Stimulated activated CD4-positive, alpha-beta T cell treated with anti-CD3 and anti-CD28 coated beads, Interleukin-12 subunit alpha, Interleukin-12 subunit beta, amount 100 ng/mL, for 4 hours (primary cell): ENCODE measurements at regions not wholly inside any gene's neighbourhood (a gene's known extent, or its start where the extent isn't known, plus 50 kb on each side); places are given as distances from the start of the nearest gene placed in this dataset.
"Not testable (repeated sequence)": the region's sequence is repeated elsewhere in the genome, so short reads cannot be mapped to it uniquely, and the experiment has no call there.

Experiments used
- DNase-seq: peaks from one replicate; pipeline ENCODE4 v3.0.0-alpha.2; 2020

DNA sequence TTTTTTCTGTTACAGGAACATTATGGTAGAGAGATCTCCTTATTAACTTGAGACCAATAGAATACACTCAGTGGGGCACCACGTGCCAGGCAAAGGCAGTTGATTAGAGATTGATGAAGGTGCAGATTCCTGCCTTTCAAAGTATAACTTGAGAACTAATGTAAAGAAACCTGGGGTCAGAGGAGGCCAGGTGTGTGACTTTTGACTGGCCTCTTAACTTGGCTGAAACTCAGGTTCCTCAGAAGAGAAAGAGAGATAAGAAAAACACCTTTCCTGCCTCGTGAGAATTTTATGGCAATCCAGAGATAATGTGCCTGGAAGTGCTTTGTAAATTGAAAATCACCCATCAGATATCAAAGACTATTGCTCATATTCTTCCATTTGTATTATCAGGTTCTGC is 110.7 kb upstream of the GZMB start:
- DNase-seq, result no peak

DNA sequence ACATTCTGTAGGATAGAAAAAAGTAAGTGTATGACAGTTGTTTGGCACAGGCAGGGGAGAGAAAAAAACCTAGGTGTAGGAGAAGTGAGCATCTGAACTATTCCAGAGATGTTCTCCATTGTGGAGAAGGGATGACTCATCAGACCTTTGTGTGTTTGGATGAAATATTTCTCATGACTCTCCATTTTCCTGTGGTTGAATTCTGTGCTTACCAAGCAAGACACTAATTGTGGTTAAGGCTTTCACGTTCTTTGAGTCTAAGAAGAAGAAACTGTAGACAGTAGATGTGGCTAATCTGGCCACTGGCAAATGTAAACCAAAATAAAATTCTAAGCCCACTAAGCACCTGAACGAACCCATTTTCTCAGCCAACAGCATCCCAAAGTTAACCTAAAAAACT is 107.9 kb upstream of the GZMB start:
- DNase-seq, result no peak

DNA sequence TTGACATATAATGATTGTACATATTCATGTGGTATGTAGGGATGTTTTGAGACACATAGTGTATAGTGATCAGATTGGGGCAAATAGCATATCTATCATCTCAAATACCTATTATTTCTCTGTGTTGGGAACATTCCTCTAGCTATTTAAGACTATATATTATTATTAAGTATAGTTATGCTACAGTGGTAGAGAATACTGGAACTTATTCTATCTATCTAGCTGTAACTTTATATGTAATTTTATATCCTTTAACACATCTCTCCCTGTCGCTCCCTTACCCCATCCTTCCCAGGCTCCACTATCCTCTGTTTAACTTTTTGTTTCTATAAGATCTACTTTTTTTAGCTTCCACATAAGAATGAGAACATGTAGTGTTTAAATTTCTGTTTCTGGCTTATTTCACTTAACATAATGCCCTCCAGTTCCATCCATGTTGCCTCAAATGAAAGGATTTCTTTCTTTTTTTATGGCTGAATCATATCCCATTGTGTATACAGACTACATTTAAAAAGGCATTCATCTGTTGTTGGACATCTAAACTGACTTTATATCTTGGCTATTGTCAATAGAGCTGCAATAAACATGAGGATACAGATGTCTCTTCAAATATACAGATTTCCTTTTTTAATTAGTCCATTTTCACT is 102.1 kb upstream of the GZMB start:
- DNase-seq, result no peak

GRCh38 chr14:24734917-24735500 is 101.0 kb upstream of the GZMB start:
- no peak for DNase-seq

DNA sequence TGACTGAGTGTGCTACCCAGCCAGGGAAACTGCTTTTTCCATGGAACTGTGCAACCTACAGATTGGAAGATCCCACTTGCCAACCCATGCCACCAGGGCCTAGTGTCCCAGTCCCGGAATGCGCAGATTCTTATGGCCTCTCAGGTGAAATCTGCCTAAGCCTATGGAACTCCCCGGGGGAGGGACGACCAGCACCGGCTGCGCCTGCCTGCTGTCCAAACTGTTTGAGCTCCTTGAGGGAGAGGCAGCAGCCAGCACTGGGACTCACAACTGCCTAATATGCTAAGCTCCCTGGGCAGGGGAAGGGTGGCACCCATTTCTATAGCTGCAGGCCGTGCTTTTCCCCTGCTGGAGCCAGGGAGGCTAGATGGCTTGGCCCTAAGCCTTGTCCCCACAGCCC is 92.5 kb upstream of the GZMB start:
- no peak for DNase-seq

DNA sequence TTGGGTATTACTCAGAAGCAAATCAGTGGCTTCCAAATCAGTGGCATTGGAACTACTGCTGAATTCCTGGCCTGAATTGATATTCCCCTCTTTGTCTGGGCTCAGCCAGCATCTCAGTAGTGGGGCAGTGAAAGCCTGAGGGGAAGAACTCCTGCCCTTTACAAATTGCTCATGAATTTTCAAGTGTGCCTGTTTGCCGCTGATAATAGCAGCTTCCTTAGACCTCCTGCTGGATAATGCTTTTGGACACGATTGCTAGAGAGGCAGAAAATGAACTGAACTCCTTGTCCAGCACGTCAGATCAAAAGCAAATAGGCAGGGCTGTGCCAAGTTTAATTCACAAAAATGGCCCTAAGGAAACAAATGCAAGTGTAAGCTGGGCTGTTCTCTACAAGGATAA is 91.3 kb upstream of the GZMB start:
- no peak for DNase-seq

GRCh38 chr14:24721775-24722174 is 87.8 kb upstream of the GZMB start:
- DNase-seq, result no peak

DNA sequence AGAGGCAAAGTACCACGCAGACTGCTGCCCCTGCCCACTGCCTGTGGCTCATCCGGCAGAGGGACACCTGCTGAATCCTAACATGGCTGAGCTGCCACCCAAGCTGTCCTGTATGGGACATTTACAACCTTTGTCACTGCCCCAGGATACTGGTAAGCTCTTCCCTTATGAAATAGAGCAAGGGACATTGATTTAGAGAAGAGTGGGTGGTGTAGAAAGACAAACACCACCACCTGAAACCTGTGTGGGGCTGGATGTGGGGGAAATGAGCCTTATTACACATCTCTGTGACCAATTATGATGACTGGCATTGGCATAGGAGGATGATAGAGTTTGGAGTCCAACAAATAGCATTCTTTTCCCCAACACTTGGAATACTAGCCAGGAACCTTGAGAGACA is 81.2 kb upstream of the GZMB start:
- DNase-seq, result no peak

DNA sequence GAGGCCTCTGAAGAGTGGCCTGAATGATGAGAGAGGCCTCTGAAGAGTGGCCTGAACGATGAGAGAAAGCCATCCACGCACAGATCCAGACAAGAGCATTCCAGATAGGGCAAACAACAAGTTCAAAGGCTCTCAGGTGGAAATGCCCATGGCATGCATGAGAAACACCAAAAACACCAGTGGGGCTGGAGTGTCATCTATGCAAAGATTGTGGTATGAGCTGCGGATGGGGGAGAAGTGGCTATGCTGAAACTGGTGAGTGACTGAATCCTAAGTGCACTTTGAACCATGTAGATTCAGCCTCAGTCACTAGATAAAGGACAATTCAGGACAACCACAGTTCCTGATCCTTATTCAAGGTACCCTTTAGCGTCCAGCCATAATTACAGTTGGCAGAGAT is 79.4 kb upstream of the GZMB start:
- DNase-seq, result no peak

DNA sequence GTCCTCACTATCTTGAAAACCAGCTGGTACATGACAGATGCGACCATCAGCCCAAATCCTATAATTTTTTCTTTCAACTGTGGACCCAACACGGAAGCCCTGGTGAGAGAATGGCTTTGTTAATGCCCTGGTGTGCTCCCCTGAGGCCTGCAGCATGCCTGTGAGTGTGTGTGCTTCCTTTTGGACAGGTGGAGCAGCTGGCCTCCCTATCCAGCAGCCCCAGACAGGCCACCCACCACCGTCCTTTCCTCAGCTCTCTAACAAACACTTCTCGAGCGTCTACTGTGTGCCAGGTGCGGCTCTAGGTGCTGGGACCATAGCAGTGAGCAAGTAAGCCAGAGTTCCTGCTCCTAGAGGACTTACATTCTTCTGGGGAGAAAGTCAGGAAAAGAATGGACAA is 78.9 kb upstream of the GZMB start:
- DNase-seq, result no peak

GRCh38 chr14:24712374-24712773 is 78.4 kb upstream of the GZMB start:
- DNase-seq, result no peak

- peak; percentile 35 for DNase-seq
Measured at GRCh38 chr14:24710403-24711112, 76.6 kb upstream of the GZMB start.

DNA sequence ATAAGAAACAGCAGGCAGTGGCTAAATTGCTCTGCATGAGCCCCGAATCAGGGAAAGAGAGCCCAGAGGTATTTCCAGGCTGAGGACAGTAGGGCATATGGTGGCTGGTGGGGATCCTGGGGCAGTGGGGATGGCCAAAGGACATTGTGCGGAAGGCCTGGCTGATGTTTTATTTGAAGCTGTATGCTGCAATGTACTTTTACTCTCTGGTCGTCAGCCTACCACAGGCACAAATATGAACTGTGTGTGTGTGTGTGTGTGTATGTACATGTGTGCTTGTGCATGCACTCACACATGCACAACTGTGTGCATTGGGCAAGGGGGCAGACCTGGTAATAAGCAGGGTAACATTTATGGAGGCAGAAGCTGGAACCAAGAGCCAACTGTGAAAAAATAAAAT is 74.7 kb upstream of the GZMB start:
- DNase-seq, result no peak

DNA sequence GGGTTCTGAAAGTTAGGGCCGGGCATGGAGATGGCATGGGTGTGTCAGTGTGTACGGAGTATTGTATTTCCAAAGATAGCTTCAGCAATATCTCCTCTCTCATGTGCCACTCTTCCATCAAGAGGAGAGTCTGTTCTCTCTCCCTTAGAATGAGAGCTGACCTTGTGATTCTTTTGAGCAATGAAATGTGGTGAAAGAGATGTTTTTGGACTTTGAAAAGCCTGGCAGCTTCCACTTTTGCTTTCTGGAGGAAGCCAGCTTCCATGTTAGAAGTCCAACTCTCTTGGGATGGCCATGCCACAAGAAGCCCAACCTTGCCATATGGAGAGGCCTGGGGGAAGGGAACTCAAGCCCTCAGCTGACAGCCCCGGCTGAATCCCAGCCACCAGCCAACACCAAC is 72.4 kb upstream of the GZMB start:
- DNase-seq, result no peak

- no peak for DNase-seq
Measured at GRCh38 chr14:24705840-24706239, 71.8 kb upstream of the GZMB start.

- no peak for DNase-seq
Measured at GRCh38 chr14:24701062-24701461, 67.1 kb upstream of the GZMB start.

GRCh38 chr14:24700511-24700910 is 66.5 kb upstream of the GZMB start:
- DNase-seq, result no peak

DNA sequence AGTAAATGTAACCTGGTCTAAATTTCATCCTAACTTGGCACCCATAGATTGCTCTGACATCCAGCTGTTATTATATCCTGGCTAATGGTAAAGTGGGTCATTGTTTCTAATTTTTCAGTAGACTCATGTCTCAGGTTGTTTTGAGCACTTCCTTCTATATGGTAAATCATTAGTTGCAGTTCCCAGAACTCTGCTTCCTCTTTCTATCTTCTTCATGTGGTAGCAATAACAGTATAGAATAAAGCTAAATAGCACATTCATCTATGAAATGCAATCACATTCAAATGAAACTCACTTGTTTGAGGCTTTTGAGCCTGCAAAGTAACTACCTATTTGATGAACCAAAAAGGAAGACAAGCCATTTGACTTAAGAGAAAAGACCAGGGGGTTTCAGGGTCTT is 65.1 kb upstream of the GZMB start:
- no peak for DNase-seq

- not testable (repeated sequence) for DNase-seq
Measured at GRCh38 chr14:24696280-24696920, 62.4 kb upstream of the GZMB start.

DNA sequence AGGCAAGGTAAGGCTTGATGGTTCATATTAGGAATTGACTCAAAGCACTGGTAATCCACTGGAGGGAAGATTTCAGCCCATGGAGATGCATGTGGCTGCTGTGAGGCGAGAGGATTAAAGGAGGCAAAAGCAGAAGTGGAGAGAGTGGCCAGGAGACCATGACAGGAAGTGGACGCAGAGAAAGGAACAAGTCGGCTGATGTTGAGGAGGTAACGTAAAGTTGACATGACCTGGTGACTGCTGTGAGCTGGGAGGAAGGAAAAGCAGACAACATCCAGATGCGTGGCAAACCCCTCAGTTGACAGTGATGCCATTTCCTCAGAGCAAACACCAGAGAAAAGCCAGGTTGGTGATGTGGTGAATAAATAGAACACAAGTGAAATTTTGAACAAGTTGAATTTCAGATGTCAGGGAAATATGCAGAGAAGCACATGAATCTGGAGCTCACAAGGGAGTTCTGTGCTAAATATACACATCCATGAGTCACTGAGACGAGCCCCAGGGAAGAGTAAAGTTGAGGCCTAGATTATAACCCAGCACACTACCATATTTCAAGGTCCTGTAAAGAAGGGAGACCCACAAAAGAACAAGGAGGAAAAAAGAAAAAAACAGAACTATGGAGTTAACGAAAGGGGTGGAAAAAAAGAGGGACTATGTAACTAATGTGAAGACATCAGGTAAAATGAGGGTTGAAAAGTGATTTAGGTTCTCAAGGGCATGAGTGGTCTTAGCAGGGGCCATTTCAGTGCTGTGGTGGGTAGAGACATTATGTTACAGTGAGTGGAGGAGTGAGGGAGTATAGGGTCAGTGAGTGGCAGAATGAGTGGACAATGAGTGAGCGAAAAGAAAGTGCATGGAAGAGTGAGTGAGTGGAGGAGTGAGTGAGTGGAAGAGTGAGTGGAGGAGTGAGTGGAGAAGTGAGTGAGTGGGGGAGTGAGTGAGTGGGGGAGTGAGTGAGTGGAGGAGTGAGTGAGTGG is 61.6 kb upstream of the GZMB start:
- DNase-seq, result no peak

- no peak for DNase-seq
Measured at GRCh38 chr14:24694680-24695079, 60.7 kb upstream of the GZMB start.

DNA sequence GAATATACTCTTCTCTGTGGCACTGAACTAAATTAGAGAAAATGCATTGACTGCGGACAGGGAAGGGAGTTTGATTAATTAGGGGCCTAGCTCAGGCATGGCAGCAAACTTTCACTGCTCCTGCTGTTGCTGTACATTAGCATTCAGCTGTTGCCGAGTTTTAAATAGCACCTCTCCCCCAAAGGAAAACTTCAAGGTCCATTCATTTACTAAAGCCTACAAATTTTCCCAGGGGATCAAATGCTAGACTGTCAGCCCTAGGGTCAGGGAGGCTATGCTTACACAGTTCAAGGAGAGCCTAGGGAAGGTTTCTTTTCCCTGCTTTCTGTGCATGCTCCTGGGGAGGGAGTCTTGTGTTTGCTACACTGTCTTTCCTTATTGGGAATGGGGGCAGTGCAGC is 60.0 kb upstream of the GZMB start:
- no peak for DNase-seq

- DNase-seq, result no peak
Measured at GRCh38 chr14:24693353-24693737, 59.4 kb upstream of the GZMB start.
